ENCODE measurements at regions not wholly inside any gene's neighbourhood (a gene's known extent, or its start where the extent isn't known, plus 50 kb on each side); places are given as distances from the start of the nearest gene placed in this dataset.

DNA sequence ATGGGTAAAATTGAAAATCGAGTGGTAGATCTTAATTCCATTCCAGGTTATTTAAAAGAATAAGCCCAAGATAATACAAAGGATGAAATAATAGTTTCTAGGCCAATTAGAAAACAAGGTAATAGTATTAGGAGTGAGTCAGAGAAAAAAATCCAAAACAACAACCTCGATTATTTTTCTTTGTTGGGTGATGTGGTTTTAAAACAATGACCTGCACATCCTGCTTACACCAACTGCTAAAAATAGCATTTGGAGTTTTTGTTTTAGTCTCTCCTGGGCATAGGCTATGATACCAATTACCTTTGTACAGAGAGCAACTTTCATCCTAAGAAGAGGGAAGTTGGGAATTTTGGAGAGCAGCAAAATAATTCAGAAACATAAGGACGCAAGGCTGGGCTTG, 101.7 kb upstream of the MYO10 start:
- TF ChIP-seq, protein P1, sequence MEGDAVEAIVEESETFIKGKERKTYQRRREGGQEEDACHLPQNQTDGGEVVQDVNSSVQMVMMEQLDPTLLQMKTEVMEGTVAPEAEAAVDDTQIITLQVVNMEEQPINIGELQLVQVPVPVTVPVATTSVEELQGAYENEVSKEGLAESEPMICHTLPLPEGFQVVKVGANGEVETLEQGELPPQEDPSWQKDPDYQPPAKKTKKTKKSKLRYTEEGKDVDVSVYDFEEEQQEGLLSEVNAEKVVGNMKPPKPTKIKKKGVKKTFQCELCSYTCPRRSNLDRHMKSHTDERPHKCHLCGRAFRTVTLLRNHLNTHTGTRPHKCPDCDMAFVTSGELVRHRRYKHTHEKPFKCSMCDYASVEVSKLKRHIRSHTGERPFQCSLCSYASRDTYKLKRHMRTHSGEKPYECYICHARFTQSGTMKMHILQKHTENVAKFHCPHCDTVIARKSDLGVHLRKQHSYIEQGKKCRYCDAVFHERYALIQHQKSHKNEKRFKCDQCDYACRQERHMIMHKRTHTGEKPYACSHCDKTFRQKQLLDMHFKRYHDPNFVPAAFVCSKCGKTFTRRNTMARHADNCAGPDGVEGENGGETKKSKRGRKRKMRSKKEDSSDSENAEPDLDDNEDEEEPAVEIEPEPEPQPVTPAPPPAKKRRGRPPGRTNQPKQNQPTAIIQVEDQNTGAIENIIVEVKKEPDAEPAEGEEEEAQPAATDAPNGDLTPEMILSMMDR (IDR thresholded peaks at IDR 0.05; ENCODE audit: low read depth, low read length) = no peak
- DNase-seq (ENCODE audit: extremely low read depth, low read depth) = no peak

DNA sequence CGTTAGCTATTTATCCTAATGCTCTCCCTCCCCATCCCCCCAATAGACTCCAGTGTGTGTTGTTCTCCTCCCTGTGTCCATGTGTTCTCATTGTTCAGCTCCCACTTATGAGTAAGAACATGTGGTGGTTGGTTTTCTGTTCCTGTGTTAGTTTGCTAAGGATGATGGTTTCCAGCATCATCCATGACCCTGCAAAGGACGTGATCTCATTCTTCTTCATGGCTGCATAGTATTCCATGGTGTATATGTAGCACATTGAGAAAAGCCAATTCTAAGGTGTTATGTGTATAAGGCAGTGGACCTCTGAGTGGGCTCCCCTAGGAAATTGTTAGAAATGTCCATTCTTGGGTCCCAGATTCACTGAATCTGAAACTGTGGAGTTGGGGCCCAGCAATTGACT, 103.1 kb upstream of the MYO10 start:
- TF ChIP-seq, protein P1 (IDR thresholded peaks at IDR 0.05; ENCODE audit: low read depth, low read length) = no peak
- DNase-seq (ENCODE audit: extremely low read depth, low read depth) = no peak

DNA sequence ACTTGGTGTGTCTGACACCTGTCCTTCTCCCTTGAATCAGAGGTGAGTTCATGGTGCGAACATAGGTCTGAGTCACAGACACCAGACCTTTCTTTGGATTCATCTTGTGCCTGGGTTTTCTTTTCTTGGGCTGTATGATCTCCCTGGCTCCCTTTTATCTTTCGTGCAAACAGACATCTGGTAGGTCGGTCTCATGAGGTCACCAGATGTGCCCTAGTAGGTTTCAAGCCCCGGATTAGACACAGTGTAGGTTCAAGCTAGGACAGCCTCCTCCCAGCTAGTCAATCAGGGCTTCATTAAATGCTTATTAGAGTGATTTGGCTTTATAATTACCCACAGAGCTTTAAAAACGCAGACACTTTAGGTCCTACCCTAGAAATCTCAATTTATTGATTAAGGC, 106.0 kb upstream of the MYO10 start:
- TF ChIP-seq, protein P1 (IDR thresholded peaks at IDR 0.05; ENCODE audit: low read depth, low read length) = no peak
- DNase-seq (ENCODE audit: extremely low read depth, low read depth) = no peak

DNA sequence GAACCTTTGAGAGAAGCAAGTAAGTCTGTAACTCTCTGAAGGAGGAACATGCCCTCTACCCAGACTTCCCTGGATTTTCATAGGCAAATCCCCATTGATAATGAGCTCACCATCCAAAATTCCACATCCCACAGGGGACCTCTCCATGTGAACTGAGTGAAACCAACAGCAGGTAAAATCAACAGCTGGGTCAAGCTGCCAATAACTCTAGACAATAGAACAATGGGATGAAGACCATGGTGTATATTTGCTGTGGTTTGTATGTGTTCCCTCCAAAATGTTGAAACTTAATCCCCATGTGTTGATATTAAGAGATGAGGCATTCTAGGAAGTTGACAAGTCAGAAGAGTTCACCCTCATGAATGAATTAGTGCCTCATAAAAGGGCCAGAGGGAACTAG, 110.2 kb upstream of the MYO10 start:
- no peak for DNase-seq (ENCODE audit: extremely low read depth, low read depth)
- TF ChIP-seq, protein P1 (IDR thresholded peaks at IDR 0.05; ENCODE audit: low read depth, low read length) = no peak

DNA sequence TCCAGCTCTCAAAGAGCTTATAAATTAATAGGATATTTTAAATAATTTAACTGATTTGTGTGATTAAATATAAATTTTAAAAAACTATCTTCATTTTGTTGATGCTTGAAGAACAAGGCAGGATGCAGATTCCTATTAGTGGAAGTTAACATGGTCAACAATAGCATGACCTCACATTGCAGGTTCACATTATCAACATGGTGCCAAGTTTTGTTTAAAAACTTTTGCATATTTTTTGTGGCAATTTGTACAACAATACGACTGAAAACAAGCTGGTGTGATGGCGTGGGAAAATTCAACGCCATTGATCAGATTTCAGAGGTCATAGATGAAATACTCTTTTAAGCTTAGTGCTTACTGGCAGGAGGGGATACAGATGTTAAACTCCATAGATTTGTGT, 114.1 kb upstream of the MYO10 start:
- DNase-seq (ENCODE audit: extremely low read depth, low read depth) = no peak
- TF ChIP-seq, protein P1 (IDR thresholded peaks at IDR 0.05; ENCODE audit: low read depth, low read length) = no peak

DNA sequence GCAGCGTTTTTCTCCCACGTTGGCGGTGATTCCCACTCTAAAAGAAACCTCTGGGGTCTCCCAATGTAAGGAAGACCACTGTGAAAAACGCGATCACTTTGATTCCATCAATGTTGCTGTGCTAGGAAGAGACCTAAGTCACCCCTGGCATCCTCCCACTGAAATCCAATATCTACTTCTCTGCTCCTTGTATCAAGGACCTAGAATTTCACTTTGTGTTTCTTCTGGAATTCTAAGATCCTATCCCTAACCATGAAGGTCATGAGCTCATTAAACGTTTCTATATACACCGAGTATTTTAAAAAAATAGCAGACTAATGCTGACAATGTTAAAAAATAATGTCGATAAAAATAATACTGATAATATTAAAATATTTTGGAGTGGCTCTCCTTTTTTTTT, 118.8 kb upstream of the MYO10 start:
- no peak for DNase-seq (ENCODE audit: extremely low read depth, low read depth)
- TF ChIP-seq, protein P1 (IDR thresholded peaks at IDR 0.05; ENCODE audit: low read depth, low read length) = no peak

DNA sequence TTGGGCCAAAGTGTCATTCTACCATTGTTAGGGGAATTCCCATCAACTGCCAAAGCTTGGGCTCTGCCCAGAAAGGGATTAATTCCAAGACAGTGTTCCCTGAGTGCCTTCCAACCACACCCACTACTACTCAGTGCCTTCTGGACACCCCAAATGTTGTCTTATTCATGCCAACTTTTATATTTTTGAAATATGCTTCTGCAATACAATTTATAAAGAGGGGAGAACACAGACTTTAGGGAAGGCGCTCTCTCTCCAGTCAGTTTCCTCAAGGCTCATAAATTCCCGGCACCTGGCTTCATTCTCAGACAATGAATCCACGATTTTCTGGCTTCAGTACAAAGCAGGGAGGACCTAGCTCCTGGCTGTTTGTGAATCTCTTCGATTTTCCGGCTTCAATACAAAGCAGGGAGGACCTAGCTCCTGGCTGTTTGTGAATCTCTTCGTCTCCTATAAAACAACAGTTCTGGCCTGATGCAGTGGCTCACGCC, 120.1 kb upstream of the MYO10 start:
- TF ChIP-seq, protein P1 (IDR thresholded peaks at IDR 0.05; ENCODE audit: low read depth, low read length) = no peak
- DNase-seq (ENCODE audit: extremely low read depth, low read depth) = no peak

Data from AG09319 (cell line).